Endothelial cell of umbilical vein (primary cell): ENCODE measurements at regions not wholly inside any gene's neighbourhood (a gene's known extent, or its start where the extent isn't known, plus 50 kb on each side); places are given as distances from the start of the nearest gene placed in this dataset.

ENCODE experiments used
- BruUV-seq: library from RNA; stranded (reverse); fragments of 400-500 nt; replicated peaks from 2 replicates; lab custom pipeline; 2021; lab: Mats Ljungman, UMichigan
- CTCF ChIA-PET: fragments of 300-600, 350-600 bp; sonication (Branson Sonifier 250); formaldehyde crosslinking; loops from one replicate; lab custom pipeline; 2021; ENCODE audit warnings: antibody characterized with exemption, inconsistent platforms; lab: Charles Lee
- POLR2A ChIA-PET: fragments of 300-600, 350-600 bp; sonication (Branson Sonifier 250); formaldehyde crosslinking; loops from one replicate; lab custom pipeline; 2021; ENCODE audit warnings: antibody characterized with exemption, inconsistent platforms; lab: Charles Lee
- DNase-seq: peaks from one replicate; pipeline ENCODE4 v3.0.0-alpha.2; 2011; ENCODE audit warnings: low read depth, low spot score
- FAIRE-seq: peaks from 2 replicates; lab custom pipeline; 2011; peaks lifted over from hg19 to GRCh38; lab: Jason Lieb, UNC
- H2AFZ ChIP-seq: 2 replicates; pipeline ENCODE4 v1.6.0; 2012; ENCODE audit warnings: low read depth, low read length, control low read depth, inconsistent platforms
- H3K27ac ChIP-seq: 2 replicates; pipeline ENCODE4 v1.5.1; 2011; ENCODE audit warnings: low read depth, mild to moderate bottlenecking, control low read depth, low read length, moderate library complexity; ENCODE audit not compliant: insufficient read depth
- H3K27me3 ChIP-seq, 2 experiments: 2 replicates each; pipeline versions ENCODE4 v1.6.0 to v1.6.1; 2011; ENCODE audit warnings: low read length in 2 of 2, mixed read lengths in 1 of 2; ENCODE audit not compliant: control insufficient read depth in 2 of 2, insufficient read depth in 2 of 2
- H3K36me3 ChIP-seq, 2 experiments: 2 replicates in 1 of 2; 3 replicates in 1 of 2; pipeline ENCODE4 v1.5.1; 2011; ENCODE audit warnings: low read length in 2 of 2, mild to moderate bottlenecking in 1 of 2, moderate library complexity in 1 of 2; ENCODE audit not compliant: control insufficient read depth in 2 of 2, insufficient read depth in 2 of 2; ENCODE audit errors: extremely low read depth in 1 of 2
- H3K4me1 ChIP-seq: 3 replicates; pipeline ENCODE4 v1.5.1; 2011; ENCODE audit warnings: mild to moderate bottlenecking, low read length; ENCODE audit not compliant: control insufficient read depth, insufficient read depth; ENCODE audit errors: extremely low read depth
- H3K4me2 ChIP-seq: 2 replicates; pipeline ENCODE4 v1.6.1; 2011; ENCODE audit warnings: low read length, control low read depth, mixed read lengths; ENCODE audit not compliant: insufficient read depth
- H3K4me3 ChIP-seq, 3 experiments: fragments of 200-600 bp in 1 of 3; sonication (generic), shearing (Covaris generic) in 1 of 3; replicated peaks in 1 of 3; 2 replicates each; pipeline ENCODE4 v1.5.1; 2011 to 2016; ENCODE audit warnings: control low read depth in 3 of 3, low read length in 3 of 3, mild to moderate bottlenecking in 2 of 3, inconsistent platforms in 1 of 3, low read depth in 1 of 3, moderate library complexity in 1 of 3; ENCODE audit not compliant: insufficient read depth in 1 of 3
- H3K79me2 ChIP-seq: 2 replicates; pipeline ENCODE4 v1.6.0; 2012; ENCODE audit warnings: low read length, inconsistent platforms; ENCODE audit not compliant: control insufficient read depth, insufficient read depth
- H3K9ac ChIP-seq: replicated peaks from 2 replicates; pipeline ENCODE3; 2011; ENCODE audit warnings: low read length, control low read depth; ENCODE audit not compliant: insufficient read depth; ENCODE audit errors: extremely low read depth
- H3K9me1 ChIP-seq: replicated peaks from 3 replicates; pipeline ENCODE4 v1.6.0; 2011; ENCODE audit warnings: mild to moderate bottlenecking, low read length; ENCODE audit not compliant: control insufficient read depth, insufficient read depth; ENCODE audit errors: extremely low read depth
- H3K9me3 ChIP-seq: replicated peaks from 2 replicates; pipeline ENCODE4 v1.5.1; 2012; ENCODE audit warnings: low read length, inconsistent platforms; ENCODE audit not compliant: control insufficient read depth, insufficient read depth
- H4K20me1 ChIP-seq: replicated peaks from 2 replicates; pipeline ENCODE3; 2011; ENCODE audit warnings: mild to moderate bottlenecking, low read length; ENCODE audit not compliant: control insufficient read depth, insufficient read depth; ENCODE audit errors: extremely low read depth
- CTCF ChIP-seq, 2 donors: IDR thresholded peaks; 1 replicate in 1 of 2; 2 replicates in 1 of 2; pipeline ENCODE4 v1.5.1; 2011; ENCODE audit warnings: low read length in 2 of 2, mild to moderate bottlenecking in 2 of 2, moderate library complexity in 2 of 2, control low read depth in 1 of 2, inconsistent platforms in 1 of 2, low read depth in 1 of 2; ENCODE audit not compliant: insufficient read depth in 1 of 2; ENCODE audit errors: extremely low read depth in 1 of 2
- EZH2 ChIP-seq: IDR thresholded peaks from 2 replicates; pipeline ENCODE4 v1.6.1; 2012; ENCODE audit warnings: borderline replicate concordance, low read depth, mild to moderate bottlenecking, moderate library complexity, low read length, inconsistent platforms; ENCODE audit not compliant: severe bottlenecking
- FOS ChIP-seq: IDR thresholded peaks from 2 replicates; pipeline ENCODE4 v1.6.1; 2011; ENCODE audit warnings: mild to moderate bottlenecking, low read length, moderate library complexity, borderline replicate concordance; ENCODE audit not compliant: insufficient read depth
- GATA2 ChIP-seq: IDR thresholded peaks from 2 replicates; pipeline ENCODE4 v1.7.0; 2011; ENCODE audit warnings: low read depth, mild to moderate bottlenecking, moderate library complexity, mixed read lengths, low read length; ENCODE audit not compliant: insufficient read length, insufficient read depth
- JUN ChIP-seq: IDR thresholded peaks from 2 replicates; pipeline ENCODE4 v1.6.1; 2011; ENCODE audit warnings: borderline replicate concordance, low read depth; ENCODE audit not compliant: insufficient read length, insufficient read depth
- MAX ChIP-seq: IDR thresholded peaks from 2 replicates; pipeline ENCODE4 v1.6.1; 2011; ENCODE audit not compliant: insufficient read depth, insufficient read length
- MYC ChIP-seq: IDR thresholded peaks from one replicate; pipeline ENCODE4 v1.6.1; 2011; ENCODE audit warnings: mild to moderate bottlenecking, low read depth, low read length
- POLR2A ChIP-seq: IDR thresholded peaks from 2 replicates; pipeline ENCODE4 v1.6.1; 2012; ENCODE audit warnings: low read depth, mild to moderate bottlenecking, control low read depth, low read length
- POLR2AphosphoS5 ChIP-seq: IDR thresholded peaks from 2 replicates; pipeline ENCODE4 v1.6.1; 2012; ENCODE audit warnings: low read depth, mild to moderate bottlenecking, control low read depth, low read length, moderate library complexity; ENCODE audit not compliant: insufficient read depth
- dilution Hi-C: fragments of 300-500 bp; cut with MboI; formaldehyde crosslinking; loops from one replicate; pipeline ENCODE4 v1.15.0; 2019; ENCODE audit warnings: low sequenced_read_pairs; ENCODE audit not compliant: extremely low pct_ligation_motif_present
- intact Hi-C: fragments of 100-400 bp; cut with micrococcal nuclease; formaldehyde crosslinking; loops from one replicate; pipeline ENCODE4 v1.10.0; 2022

GRCh38 chr5:36414869-36415282 is 113.2 kb upstream of the RANBP3L start:
- Histone ChIP-seq H3K4me2 (no peak overlapping the region), H3K4me1 (no peaks in the 10 kb centered on the region), H3K9ac (no peak overlapping the region), H3K4me3 (no peak overlapping the region), H3K79me2 (no peaks in the 10 kb centered on the region), H3K36me3 (no peaks in the 10 kb centered on the region), H3K27me3 (no peaks in the 10 kb centered on the region), H3K9me1 (no peaks in the 10 kb centered on the region), H3K27ac (no peak overlapping the region), H4K20me1 (no peaks in the 10 kb centered on the region), H3K9me3 (no peaks in the 10 kb centered on the region), H2AFZ (no peak overlapping the region)
- no TSS peak for BruUV-seq
- FAIRE-seq (no peak), DNase-seq (peak; percentile 42)
- dilution Hi-C loops: no loop called here
- intact Hi-C loops: loop anchor here (1.0 kb wide), 2 partner anchors 92 to 278 kb away; no protein-coding TSS in a partner anchor
- ChIA-PET POLR2A (no interaction called here), CTCF (interaction anchor here (0.6 to 6.9 kb wide), 20 partner anchors 10 to 452 kb away, joined by 3 to 277 read pairs (median 4); partner anchors contain the start of gene NADK2)
- no peak for TF ChIP-seq GATA2
- peak; percentile 9 to 21 for TF ChIP-seq CTCF (IDR thresholded peaks at IDR 0.05; ENCODE audit: extremely low read depth in 1 of 2, insufficient read depth in 1 of 2, low read depth in 1 of 2, low read length in 2 of 2)

- Histone ChIP-seq H3K27me3 (no peaks in the 10 kb centered on the region), H3K4me1 (no peaks in the 10 kb centered on the region), H3K4me3 (no peak overlapping the region), H3K36me3 (no peaks in the 10 kb centered on the region), H3K27ac (no peak overlapping the region), H3K4me2 (no peak overlapping the region), H3K79me2 (no peaks in the 10 kb centered on the region), H4K20me1 (no peaks in the 10 kb centered on the region), H3K9ac (no peak overlapping the region), H3K9me1 (no peaks in the 10 kb centered on the region), H3K9me3 (no peaks in the 10 kb centered on the region), H2AFZ (no peak overlapping the region)
- intact Hi-C loops: no loop called here
- CTCF ChIA-PET: interaction anchor here (1.0 to 6.9 kb wide), 3 partner anchors 90 to 283 kb away, joined by 3 to 277 read pairs (median 72); no protein-coding TSS in a partner anchor
- TF ChIP-seq CTCF (IDR thresholded peaks at IDR 0.05; ENCODE audit: extremely low read depth in 1 of 2, insufficient read depth in 1 of 2, low read depth in 1 of 2, low read length in 2 of 2) (no peak), POLR2A (no peak), POLR2AphosphoS5 (no peak), FOS (no peak), EZH2 (no peak), JUN (no peak), GATA2 (no peak), MAX (no peak), MYC (no peak)
- POLR2A ChIA-PET: no interaction called here
- dilution Hi-C loops: no loop called here
- no TSS peak for BruUV-seq
- DNase-seq: no peak
- no peak for FAIRE-seq
Measured at GRCh38 chr5:36416605-36417004, 114.9 kb upstream of the RANBP3L start.
